ENCODE measurements at regions not wholly inside any gene's neighbourhood (a gene's known extent, or its start where the extent isn't known, plus 50 kb on each side); places are given as distances from the start of the nearest gene placed in this dataset.

DNA sequence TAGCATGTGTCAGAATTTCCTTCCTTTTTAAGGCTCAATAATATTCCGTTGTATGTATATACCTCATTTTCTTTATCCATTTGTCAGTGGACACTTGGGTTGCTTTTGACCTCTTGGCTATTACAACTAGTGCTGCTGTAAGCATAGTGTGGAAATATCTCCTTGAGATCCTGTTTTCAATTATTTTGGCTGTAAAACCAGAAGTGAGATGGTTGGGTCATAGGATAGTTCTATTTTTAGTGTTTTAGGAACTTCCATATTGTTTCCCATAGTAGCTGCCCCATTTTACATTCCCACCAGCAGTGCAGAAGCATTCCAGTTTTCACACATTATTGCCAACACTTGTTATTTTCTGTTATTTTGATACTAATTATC is 70.4 kb upstream of the C15orf39 start:
- no peak for DNase-seq (ENCODE audit: low read depth, low spot score)

DNA sequence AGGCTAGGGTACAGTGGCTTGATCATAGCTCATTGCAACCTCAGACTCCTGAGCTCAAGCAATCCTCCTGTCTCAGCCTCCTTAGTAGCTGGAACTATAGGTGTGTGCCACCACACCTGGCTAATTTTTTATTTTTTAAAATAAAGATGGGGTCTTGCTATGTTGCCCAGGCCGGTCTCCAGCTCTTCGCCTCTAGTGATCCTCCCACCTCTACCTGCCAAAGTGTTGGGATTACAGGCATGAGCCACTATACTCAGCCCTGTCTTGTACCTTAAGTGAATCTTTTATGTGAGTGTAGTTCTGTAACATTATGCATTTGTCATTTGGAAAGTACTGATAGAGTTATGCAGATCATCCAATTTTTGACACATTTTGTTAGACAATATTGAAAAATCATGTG is 66.9 kb upstream of the C15orf39 start:
- DNase-seq (ENCODE audit: low read depth, low spot score), result no peak

DNA sequence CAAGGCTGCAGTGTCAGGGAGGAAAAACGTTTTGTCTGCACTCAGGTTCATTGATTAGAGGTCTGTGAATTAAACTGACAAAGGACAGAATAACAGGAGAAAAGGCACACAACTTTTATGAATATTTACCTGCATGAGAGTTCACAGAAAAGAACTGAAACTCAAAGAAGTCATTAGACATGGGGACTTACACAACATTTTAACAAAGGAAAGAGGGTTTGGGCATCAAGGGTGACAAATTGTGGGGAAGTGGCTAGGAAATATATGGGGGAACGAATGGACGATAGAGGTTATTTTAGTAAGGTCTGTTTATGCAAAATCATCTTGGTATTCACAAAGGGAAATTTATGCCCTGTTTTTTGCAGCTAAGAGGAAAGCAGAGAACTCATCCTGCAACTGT is 65.6 kb upstream of the C15orf39 start:
- DNase-seq (ENCODE audit: low read depth, low spot score), result no peak

DNA sequence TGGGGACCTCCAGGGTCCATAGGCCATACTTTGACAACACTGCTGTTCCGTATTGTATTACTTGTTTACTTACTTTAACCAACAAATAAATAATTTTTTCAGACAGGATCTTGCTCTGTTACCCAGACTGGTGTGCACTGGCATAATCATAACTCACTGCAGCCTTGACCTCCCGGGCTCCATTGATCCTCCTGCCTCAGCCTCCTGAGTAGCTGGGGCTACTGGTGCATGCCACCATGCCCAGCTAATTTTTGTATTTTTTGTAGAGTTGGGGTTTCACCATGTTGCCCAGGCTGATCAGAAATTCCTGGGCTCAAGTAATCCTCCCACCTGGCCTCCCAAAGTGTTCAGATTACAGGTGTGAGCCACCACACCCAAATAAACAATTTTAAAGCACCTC is 64.9 kb upstream of the C15orf39 start:
- no peak for DNase-seq (ENCODE audit: low read depth, low spot score)

DNA sequence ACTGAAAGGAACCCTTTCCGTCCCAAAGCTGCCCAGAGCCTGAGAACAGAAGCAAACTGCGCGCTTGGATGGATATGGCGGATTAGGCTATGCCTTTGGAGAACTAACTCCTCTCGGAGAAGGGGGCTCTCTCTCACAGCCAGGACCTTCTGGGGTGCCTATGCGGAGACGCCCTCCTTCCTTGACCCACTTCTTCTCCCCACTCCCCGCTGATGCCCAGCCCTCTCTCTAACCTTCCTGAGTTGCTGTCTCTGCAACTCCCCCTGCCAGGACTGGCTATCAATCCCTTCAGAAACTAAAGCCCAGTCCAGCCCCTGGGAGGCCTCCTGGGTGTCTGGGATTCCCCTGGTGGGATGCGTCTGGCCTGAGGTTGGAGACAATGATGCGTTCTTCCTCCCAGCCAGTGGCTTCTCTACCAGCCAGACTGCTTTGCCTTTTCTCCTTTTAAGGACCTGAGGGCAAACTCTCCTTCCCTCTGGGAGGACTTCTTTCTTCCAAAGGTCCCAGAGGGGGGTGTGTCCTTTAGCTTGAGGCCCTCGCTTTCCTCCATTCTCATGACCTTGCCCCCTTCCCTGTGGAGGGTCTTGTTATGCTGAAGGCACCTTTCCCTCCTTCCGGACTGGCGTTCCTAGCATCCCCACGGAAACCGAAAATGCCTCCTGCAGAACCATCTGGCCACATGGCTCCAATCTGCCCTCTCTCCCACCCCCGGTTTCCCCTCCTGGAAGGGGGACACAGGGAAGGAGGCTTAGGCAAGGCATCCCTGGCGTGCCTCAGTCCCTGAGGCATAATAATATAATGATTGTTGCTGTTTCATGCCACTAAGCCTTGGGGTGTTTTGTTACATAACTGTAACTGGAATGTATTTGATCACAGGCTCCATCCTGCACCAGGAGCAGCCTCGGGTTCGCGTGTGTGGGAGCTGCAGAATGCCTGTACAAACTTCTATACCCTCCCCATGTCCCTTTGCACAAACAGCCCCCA is 63.4 kb upstream of the C15orf39 start:
- DNase-seq (ENCODE audit: low read depth, low spot score), result no peak

DNA sequence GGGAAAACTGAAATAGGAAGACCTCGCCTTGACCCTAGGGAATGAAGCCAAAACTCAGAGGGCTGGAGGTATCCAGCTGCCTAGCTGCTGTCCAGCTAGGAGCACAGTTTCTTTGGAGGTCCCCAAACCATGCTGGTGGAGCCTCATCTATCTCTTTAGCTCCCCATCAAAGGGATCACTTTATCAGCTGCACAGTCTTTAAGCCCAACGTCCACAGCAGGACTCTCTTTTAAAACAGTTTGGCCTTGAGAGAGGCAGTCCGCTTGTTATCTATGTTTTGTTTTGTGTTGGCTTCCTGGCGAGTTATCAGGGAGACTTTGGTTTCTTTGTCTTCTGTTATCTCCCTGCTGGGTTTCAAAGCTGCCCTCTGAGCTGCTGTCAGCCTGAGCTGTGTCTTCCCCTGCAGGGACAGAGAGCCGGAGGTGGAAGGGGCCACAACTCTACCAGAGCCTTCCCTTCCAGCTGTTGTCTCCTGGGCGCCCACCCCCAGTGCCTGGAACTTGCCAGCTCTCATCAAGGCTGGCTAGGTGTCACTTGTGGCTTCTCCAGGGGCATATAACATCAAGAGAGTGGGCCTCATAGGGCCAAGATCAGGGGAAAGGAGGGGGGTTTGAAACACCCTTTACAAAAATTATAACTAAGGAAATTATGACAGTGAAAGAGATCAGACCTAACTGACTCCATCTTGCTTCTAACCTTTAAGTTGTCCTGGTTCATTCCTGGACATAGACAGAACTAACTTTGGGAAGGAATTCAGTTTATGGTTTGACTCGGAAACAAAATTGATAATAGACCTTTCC is 61.4 kb upstream of the C15orf39 start:
- no peak for DNase-seq (ENCODE audit: low read depth, low spot score)

DNA sequence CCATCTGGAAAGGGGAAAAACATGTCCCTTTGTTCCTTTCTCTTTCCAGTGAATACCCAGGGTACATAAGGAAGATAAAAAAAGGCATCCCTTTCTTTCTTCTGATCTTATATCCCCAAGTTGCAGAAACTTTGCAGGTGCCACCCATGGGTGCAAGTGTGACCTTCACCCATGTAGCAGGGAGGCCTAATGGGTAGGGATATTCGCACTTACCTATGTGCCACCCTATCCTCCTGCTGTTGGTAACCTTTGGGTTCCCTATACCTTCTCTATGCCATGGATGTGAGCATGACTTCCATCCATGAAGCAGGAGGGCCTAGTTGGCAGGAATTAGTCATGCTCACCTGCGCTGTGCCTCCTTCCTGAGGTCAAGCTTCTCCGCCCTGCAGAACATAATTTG is 59.2 kb upstream of the C15orf39 start:
- no peak for DNase-seq (ENCODE audit: low read depth, low spot score)

DNA sequence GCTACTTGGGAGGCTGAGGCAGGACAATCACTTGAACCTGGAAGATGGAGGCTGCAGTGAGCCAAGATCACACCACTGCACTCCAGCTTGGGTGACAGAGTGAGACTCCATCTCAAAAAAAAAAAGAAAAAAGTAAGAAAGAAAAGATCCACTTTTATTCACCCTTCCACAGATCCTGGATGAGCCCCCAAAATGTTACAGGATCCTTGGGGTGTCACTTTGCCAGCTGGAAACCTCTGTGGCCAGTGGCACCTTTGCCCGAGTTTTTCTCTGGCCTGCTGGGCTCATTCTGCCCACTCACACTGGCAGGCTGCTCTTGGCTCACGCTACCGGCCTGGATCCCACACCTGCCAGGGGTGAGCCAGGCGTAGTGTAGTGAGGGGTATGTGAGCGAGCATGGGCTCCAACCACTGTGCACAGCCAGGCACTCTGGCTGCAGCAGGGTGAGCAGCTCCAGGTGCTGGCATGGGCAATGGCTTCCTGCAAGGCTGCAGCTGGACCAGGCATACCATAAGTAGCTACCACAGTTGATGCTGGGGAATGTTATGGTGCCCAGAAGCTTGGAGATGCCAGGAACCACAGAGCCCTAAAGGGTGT is 57.8 kb upstream of the C15orf39 start:
- no peak for DNase-seq (ENCODE audit: low read depth, low spot score)

DNA sequence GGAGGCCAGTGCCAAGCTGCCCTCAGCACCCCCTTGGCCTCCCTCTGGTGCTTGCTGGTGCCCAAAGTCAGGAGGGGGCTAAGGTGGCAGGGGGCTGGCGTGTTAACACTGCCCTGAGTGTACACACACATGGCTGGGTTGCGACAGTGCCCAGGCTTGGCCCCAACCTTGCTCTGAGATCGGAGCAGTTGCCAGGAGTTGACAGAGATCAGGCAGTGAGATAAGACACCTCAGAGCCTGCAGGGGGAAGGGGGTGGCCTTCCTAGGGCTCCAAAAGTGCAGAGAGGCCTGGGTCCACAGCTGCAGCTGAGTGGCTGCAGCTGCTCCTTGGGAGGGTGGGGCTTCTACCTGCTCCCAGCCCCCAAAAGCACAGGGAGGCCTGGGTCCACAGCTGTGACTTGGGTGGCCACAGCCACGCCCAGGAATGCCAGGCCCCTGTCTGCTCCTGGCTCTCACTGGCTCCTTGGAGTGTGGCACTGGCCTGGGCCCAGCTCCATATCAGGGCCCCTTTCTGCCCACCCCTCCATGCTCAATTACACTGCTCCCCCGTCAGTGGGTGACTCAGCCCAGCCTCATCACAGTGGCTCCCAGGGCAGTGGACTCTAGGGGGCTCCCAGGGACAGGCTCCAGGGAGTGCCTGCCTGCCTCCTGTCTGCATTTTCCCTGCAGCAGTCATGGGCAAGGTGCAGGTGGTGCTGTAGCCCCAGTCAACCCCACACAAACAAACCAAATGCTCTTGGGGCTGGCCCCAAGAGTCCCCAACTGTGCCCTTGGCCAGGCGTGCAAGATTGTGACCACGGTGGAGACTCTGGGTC is 56.4 kb upstream of the C15orf39 start:
- no peak for DNase-seq (ENCODE audit: low read depth, low spot score)

DNA sequence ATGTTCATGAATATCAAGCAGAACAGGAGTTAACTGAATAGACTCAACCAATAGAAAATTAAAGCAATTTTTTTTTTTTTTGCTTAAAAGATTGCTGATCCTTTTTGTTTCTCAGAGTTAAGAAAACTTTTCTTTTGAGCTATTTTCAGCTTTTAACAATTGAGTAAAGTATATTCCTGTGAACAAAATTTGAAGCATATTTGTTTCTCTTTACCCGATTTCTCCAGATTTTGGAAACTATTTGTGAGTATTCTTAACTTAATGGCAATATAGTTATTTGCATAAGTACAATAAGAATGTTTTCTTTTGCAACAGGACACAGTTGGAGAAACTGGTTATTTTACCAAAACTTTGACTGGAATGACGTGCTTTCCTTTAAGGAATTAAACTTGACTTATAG is 53.4 kb upstream of the C15orf39 start:
- no peak for DNase-seq (ENCODE audit: low read depth, low spot score)

DNA sequence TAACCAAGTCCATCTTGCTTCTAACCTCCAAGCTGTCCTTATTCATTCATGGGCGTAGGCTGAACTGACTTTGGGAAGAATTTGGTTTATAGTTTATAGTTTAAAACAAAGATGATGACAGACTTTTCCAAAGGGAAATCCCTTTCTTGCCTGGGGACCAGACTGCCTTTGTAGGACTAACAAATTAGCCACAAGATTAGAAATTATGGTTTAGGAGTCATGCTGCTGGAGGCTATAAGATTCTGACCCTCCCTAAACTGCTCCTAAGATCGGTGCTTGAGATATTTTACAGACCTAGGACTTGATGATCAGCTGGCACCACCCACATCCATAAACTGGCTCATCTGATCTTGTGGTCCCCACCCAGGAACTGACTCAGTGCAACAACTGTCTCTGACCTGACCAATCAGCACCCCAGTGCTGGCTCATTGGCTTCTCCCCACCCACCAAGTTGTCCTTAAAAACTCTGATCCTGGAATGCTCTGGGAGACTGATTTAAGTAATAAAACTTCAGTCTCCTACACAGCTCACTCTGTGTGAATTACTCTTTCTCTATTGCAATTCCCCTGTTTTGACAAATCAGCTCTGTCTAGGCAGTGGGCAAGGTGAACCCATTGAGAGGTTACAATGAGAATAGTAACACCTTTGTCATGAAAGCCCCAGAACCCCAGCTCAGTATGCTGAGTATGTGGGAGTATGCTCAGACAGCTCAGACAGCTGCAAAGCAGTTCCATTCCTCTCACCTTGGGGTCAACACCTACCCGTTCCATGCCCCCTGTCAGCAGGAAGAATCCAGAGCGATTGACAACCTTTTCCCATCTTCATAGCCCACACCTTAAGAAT is 51.6 kb upstream of the C15orf39 start:
- DNase-seq (ENCODE audit: low read depth, low spot score), result no peak

DNA sequence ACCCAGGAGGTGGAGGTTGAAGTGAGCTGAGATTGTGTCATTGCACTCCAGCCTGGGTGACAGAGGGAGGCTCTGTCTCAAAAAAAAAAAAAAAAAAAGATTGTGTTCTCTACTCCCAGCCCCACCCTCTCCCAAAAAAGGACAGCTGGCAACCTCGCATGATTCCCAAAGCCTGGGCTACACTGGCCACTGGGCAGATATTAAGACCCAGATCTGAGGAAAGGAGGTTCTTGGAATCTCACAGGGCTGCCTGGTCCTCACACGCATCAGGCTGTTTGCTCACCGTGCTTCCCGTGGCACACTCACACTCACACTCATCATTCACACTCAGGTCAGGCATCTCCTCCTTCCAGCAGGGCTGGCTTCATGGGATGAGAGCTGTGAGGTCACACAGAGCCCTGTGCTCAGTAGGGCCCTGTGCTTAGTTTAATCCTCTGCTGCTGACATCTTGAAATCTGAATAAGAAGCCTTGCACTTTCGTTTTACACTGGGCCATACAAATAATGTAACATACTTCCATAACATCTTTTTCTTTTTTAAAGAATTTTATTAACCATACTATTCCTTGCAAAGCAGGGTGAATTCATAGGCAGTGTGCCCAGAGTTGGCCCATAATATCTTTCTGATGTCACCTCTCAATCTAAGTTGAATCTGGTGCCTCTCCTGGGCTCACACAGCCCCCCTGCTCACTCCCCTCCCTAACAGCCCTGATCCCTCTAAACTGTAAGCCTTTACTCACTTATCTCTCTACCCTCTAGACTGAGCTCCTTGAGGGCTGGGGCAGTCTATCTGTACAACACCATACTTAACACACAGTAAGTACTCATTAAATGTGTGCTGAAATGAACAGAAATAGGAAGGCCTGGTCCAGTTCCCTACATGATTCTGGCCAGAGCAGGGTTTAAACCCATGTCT is 50.2 kb upstream of the C15orf39 start:
- no peak for DNase-seq (ENCODE audit: low read depth, low spot score)

All from activated naive CD8-positive, alpha-beta T cell treated with anti-CD3 and anti-CD28 coated beads, Interleukin-2, amount 50 U/mL, for 16 hours (primary cell).